ENCODE measurements at regions not wholly inside any gene's neighbourhood (a gene's known extent, or its start where the extent isn't known, plus 50 kb on each side); places are given as distances from the start of the nearest gene placed in this dataset.

- Histone ChIP-seq H3K27me3 (ENCODE audit: low read length) (no peaks in the 10 kb centered on the region), H3K9me3 (ENCODE audit: insufficient read depth, low read length) (no peaks in the 10 kb centered on the region), H3K79me2 (ENCODE audit: insufficient read depth, low read length) (no peaks in the 10 kb centered on the region), H3K9ac (ENCODE audit: low read length) (no peak overlapping the region), H2AFZ (ENCODE audit: low read depth, low read length, severe bottlenecking) (no peak overlapping the region), H4K20me1 (ENCODE audit: low read depth, low read length) (no peaks in the 10 kb centered on the region), H3K27ac (ENCODE audit: low read depth, low read length) (no peak overlapping the region), H3K9me2 (replicated peaks; ENCODE audit: insufficient read depth, low read length) (no peaks in the 10 kb centered on the region), H3K36me3 (ENCODE audit: low read length) (no peaks in the 10 kb centered on the region), H3K4me2 (ENCODE audit: low read depth, low read length, poor library complexity, severe bottlenecking) (no peak overlapping the region), H3F3A (ENCODE audit: insufficient read depth) (no peaks in the 10 kb centered on the region), H3K4me3 (ENCODE audit: insufficient read depth, low read length, poor library complexity, severe bottlenecking) (no peak overlapping the region)
- TF ChIP-seq, protein P1, sequence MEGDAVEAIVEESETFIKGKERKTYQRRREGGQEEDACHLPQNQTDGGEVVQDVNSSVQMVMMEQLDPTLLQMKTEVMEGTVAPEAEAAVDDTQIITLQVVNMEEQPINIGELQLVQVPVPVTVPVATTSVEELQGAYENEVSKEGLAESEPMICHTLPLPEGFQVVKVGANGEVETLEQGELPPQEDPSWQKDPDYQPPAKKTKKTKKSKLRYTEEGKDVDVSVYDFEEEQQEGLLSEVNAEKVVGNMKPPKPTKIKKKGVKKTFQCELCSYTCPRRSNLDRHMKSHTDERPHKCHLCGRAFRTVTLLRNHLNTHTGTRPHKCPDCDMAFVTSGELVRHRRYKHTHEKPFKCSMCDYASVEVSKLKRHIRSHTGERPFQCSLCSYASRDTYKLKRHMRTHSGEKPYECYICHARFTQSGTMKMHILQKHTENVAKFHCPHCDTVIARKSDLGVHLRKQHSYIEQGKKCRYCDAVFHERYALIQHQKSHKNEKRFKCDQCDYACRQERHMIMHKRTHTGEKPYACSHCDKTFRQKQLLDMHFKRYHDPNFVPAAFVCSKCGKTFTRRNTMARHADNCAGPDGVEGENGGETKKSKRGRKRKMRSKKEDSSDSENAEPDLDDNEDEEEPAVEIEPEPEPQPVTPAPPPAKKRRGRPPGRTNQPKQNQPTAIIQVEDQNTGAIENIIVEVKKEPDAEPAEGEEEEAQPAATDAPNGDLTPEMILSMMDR (IDR thresholded peaks at IDR 0.05; ENCODE audit: insufficient read depth, low read length, poor library complexity, severe bottlenecking): no peak
- TF ChIP-seq EZH2phosphoT487 (conservative IDR thresholded peaks at IDR 0.05; ENCODE audit: low read length): no peak
Observed at GRCh38 chr20:22954661-22955060, 80.5 kb upstream of the SSTR4 start.

DNA sequence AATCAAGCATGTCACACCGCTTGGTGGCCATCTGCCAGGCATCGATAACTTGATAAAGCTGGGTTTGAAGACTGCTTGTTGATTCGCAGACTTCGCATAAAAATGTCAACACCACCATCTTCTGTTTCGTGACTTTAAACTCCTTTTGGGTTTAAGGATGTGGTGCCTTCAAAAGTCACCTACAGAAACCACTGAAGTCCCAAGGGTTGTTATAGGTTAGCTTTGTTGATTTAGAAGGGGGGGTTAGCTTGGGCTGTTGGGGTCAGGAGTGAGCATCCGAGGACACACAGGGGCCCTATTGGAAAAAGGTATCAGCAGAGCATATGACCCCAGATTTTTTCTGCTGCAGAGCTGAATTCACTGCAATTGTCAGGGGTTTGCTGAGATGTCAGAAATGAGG, 76.7 kb upstream of the SSTR4 start:
- Histone ChIP-seq H3K9me3 (ENCODE audit: insufficient read depth, low read length) (no peaks in the 10 kb centered on the region), H3K36me3 (ENCODE audit: low read length) (no peaks in the 10 kb centered on the region), H3K4me3 (ENCODE audit: insufficient read depth, low read length, poor library complexity, severe bottlenecking) (no peak overlapping the region), H3K79me2 (ENCODE audit: insufficient read depth, low read length) (no peaks in the 10 kb centered on the region), H3K27me3 (ENCODE audit: low read length) (no peaks in the 10 kb centered on the region), H3K9me2 (replicated peaks; ENCODE audit: insufficient read depth, low read length) (no peaks in the 10 kb centered on the region), H3F3A (ENCODE audit: insufficient read depth) (no peaks in the 10 kb centered on the region), H3K27ac (ENCODE audit: low read depth, low read length) (no peak overlapping the region), H4K20me1 (ENCODE audit: low read depth, low read length) (no peaks in the 10 kb centered on the region), H3K4me2 (ENCODE audit: low read depth, low read length, poor library complexity, severe bottlenecking) (no peak overlapping the region), H2AFZ (ENCODE audit: low read depth, low read length, severe bottlenecking) (no peak overlapping the region), H3K9ac (ENCODE audit: low read length) (no peak overlapping the region)
- TF ChIP-seq EZH2phosphoT487 (conservative IDR thresholded peaks at IDR 0.05; ENCODE audit: low read length): no peak
- TF ChIP-seq, protein P1 (IDR thresholded peaks at IDR 0.05; ENCODE audit: insufficient read depth, low read length, poor library complexity, severe bottlenecking): no peak

DNA sequence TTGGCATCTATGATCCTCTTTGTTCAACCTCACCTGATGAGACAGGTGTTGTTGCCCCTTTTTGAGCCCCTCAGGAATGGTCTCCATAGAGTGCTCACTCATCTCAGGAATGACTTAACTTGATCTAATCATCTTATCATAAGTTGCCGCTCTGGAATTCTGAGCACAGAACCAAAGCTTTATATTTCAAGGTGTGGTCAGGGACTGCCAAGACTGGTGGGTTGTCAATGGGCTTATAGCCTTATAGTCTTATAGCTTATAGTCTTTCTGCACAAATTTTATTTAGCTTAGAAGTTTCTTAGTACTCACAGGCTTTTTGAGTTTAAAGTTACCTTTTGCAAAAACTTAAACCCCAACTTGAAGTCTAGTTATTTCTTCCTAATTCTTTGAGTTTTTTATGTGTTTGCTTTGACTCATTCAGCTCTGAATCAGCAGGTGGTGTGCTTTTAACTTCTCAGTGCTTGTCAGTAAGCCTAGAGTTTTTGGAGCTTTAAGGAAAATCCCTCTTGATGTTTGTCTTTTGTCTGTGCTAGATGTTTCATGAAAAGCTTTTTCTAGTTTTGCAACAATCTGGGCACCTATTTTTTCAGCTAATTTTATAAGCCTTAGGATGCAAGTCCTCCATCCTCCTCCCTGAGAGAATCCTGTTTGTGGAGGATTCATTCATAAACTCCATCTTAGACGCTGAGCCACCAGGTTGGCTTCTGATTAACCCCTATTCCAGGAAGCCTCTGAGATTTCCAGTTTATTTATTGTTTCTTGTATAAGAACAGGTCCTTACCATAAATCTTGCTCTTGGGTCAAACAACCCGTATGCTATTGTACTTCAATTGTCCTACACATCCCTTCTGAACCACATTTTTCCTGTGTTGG, 72.3 kb upstream of the SSTR4 start:
- no peaks in the 10 kb centered on the region for H3K36me3 ChIP-seq (ENCODE audit: low read length)
- no peaks in the 10 kb centered on the region for H3F3A ChIP-seq (ENCODE audit: insufficient read depth)
- H3K79me2 ChIP-seq (ENCODE audit: insufficient read depth, low read length): no peaks in the 10 kb centered on the region
- no peaks in the 10 kb centered on the region for H3K27me3 ChIP-seq (ENCODE audit: low read length)
- H3K4me3 ChIP-seq (ENCODE audit: insufficient read depth, low read length, poor library complexity, severe bottlenecking): no peak overlapping the region
- no peaks in the 10 kb centered on the region for H4K20me1 ChIP-seq (ENCODE audit: low read depth, low read length)
- no peak overlapping the region for H3K4me2 ChIP-seq (ENCODE audit: low read depth, low read length, poor library complexity, severe bottlenecking)
- H3K27ac ChIP-seq (ENCODE audit: low read depth, low read length): no peak overlapping the region
- H3K9me2 ChIP-seq (replicated peaks; ENCODE audit: insufficient read depth, low read length): no peaks in the 10 kb centered on the region
- no peak overlapping the region for H3K9ac ChIP-seq (ENCODE audit: low read length)
- no peak overlapping the region for H2AFZ ChIP-seq (ENCODE audit: low read depth, low read length, severe bottlenecking)
- H3K9me3 ChIP-seq (ENCODE audit: insufficient read depth, low read length): no peaks in the 10 kb centered on the region
- TF ChIP-seq, protein P1 (IDR thresholded peaks at IDR 0.05; ENCODE audit: insufficient read depth, low read length, poor library complexity, severe bottlenecking): no peak
- no peak for TF ChIP-seq EZH2phosphoT487 (conservative IDR thresholded peaks at IDR 0.05; ENCODE audit: low read length)

All from SU-DHL-6 (cell line).